Small intestine (tissue), 7 donors: ENCODE measurements at regions not wholly inside any gene's neighbourhood (a gene's known extent, or its start where the extent isn't known, plus 50 kb on each side); places are given as distances from the start of the nearest gene placed in this dataset.
"Not testable (repeated sequence)": the region's sequence is repeated elsewhere in the genome, so short reads cannot be mapped to it uniquely, and the experiment has no call there.

ENCODE experiments used
- DNase-seq, 2 donors: peaks; one replicate each; pipeline versions ENCODE4 v3.0.0 to v3.0.0-alpha.2; 2013
- FAIRE-seq: peaks from 2 replicates; lab custom pipeline; 2012; peaks lifted over from hg19 to GRCh38; lab: Jason Lieb, UNC
- H3K27ac ChIP-seq, 3 donors: one replicate each; pipeline ENCODE4 v1.5.1; 2013; ENCODE audit warnings: low read length in 2 of 3, mild to moderate bottlenecking in 2 of 3, control low read depth in 1 of 3, inconsistent platforms in 1 of 3, low read depth in 1 of 3, moderate library complexity in 1 of 3
- H3K27me3 ChIP-seq, 3 donors: one replicate each; pipeline ENCODE4 v1.6.1; 2013; ENCODE audit warnings: low read length in 3 of 3, inconsistent platforms in 1 of 3; ENCODE audit not compliant: control insufficient read depth in 3 of 3, insufficient read depth in 3 of 3
- H3K36me3 ChIP-seq, 3 donors: one replicate each; pipeline ENCODE4 v1.6.1; 2013; ENCODE audit warnings: low read length in 3 of 3, inconsistent platforms in 1 of 3, low read depth in 1 of 3, mild to moderate bottlenecking in 1 of 3, moderate library complexity in 1 of 3; ENCODE audit not compliant: control insufficient read depth in 3 of 3, insufficient read depth in 2 of 3
- H3K4me1 ChIP-seq, 3 donors: one replicate each; pipeline ENCODE4 v1.6.1; 2013; ENCODE audit warnings: low read length in 2 of 3, inconsistent platforms in 1 of 3, low read depth in 1 of 3, mild to moderate bottlenecking in 1 of 3, moderate library complexity in 1 of 3; ENCODE audit not compliant: control insufficient read depth in 3 of 3, insufficient read depth in 2 of 3
- H3K4me3 ChIP-seq, 3 donors: one replicate each; pipeline ENCODE4 v1.5.1; 2013; ENCODE audit warnings: low read length in 3 of 3, control low read depth in 1 of 3, inconsistent platforms in 1 of 3, low read depth in 1 of 3, mild to moderate bottlenecking in 1 of 3, moderate library complexity in 1 of 3
- H3K9me3 ChIP-seq, 2 donors: one replicate each; pipeline ENCODE4 v1.6.1; 2013; ENCODE audit warnings: low read depth in 1 of 2, low read length in 1 of 2; ENCODE audit not compliant: control insufficient read depth in 2 of 2, insufficient read depth in 1 of 2
- WGBS, 3 donors: extraction: QIAGEN DNeasy Blood & Tissue Kit; methylation state at CpG; one replicate each; pipeline ENCODE4 v1.1.7; 2013; 5-methylcytosine and 5-hydroxymethylcytosine counted together
- donor health status: healthy with polysubstance abuse.
- donor health status: control.
- donor health status: control.
- donor health status: Bipolar disorder and iron deficiency.
- donor health status: healthy.

DNA sequence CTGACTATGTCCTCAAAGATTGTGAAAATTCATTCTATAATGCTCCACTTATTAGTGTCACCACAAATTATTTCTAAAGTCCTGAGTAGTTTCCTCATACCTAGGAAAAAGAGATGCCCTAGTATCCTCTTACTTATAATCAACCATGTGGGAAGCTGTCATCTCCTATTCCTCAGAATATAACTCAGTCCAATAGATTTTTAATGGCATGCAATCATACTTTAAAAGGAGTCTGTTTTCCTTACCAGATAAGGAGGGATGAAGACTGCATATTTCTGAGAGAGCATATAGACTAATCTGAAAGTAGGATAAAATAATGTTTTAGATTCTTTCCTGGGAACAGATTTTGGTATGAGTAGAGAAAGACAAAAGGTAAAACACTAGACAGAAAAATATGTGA, 727.7 kb upstream of the GRM3 start:
- Histone ChIP-seq H3K27ac (no peak overlapping the region), H3K36me3 (no peaks in the 10 kb centered on the region), H3K27me3 (no peaks in the 10 kb centered on the region), H3K4me1 (no peaks in the 10 kb centered on the region), H3K4me3 (no peak overlapping the region), H3K9me3 (no peaks in the 10 kb centered on the region)
- DNase-seq = no peak
- FAIRE-seq = no peak

DNA sequence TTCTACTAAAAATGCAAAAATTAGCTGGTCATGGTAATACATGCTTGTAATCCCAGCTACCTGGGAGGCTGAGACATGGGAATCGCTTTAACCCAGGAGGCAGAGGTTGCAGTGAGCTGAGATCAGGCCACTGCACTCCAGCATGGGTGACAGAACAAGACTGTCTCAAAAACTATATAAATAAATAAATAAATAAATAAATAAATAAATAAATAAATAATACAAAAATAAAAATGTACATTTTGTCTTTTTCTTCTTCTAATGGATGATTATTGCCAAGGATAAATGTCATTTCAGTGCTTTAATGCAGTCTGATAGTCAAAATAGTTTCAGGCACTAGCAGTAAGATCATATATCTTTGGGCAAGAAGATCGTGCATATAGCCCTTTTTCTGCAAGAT, 727.6 kb upstream of the SEMA3D start:
- H3K27ac ChIP-seq = no peak overlapping the region
- no peaks in the 10 kb centered on the region for H3K36me3 ChIP-seq
- FAIRE-seq = no peak
- H3K4me1 ChIP-seq = no peaks in the 10 kb centered on the region
- DNase-seq = no peak
- H3K27me3 ChIP-seq = no peaks in the 10 kb centered on the region
- H3K4me3 ChIP-seq = no peak overlapping the region
- 77 to 83% (median 78%) methylated on average over 2 of the region's 2 CpGs for WGBS, 3 donors
- no peaks in the 10 kb centered on the region for H3K9me3 ChIP-seq

DNA sequence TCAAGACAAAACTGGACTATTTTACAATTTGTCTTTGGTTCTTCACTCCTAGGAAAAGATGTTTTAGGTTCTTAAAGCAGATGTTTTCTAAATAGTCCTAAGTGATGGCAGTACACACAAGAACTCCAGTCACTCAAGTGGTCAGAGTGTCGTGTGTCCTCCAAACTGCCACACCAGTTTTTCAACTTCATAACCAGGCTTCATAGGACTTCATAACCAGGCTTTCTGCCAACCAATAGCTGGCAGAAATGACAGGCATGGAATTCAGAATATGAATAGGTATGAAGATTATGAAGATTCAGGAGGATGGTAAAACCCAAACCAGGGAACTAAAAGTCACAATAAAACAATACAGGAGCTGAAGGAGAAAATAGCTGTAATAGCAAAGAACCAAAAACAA, 721.2 kb upstream of the SEMA3D start:
- WGBS, 3 donors = 67 to 77% (median 75%) methylated on average over 1 of the region's 1 CpG
- FAIRE-seq = no peak
- no peaks in the 10 kb centered on the region for H3K27me3 ChIP-seq

DNA sequence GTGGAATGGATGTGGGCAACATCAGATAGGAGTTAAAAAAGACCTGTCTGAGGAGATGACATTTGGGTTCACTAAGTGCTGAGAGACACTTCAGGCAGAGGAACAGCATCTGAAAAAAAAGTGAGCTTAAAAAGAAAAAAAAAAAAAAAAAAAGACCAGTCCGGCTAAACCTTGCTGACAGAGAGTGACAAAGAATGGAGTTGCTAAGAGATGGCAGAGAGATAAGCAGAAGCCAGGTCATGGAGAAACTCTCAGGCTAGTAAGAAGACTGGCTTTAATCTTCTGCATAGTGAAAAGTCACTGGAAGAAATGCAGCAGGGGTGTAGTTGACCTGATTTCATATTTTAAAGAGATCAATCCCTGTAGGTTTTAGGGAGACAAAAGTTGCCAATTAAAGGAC, 711.1 kb upstream of the SEMA3D start:
- Histone ChIP-seq H3K27ac (no peak overlapping the region), H3K36me3 (no peaks in the 10 kb centered on the region), H3K9me3 (no peaks in the 10 kb centered on the region), H3K27me3 (no peaks in the 10 kb centered on the region), H3K4me3 (no peak overlapping the region), H3K4me1 (no peaks in the 10 kb centered on the region)
- no peak for DNase-seq
- FAIRE-seq = no peak
- 18 to 39% (median 38%) methylated on average over 1 of the region's 1 CpG for WGBS, 3 donors

More for the DNA sequence above, 721.2 kb upstream of the SEMA3D start:
- no peaks in the 10 kb centered on the region for H3K36me3 ChIP-seq
- H3K27ac ChIP-seq = no peak overlapping the region
- no peak for DNase-seq
- no peak overlapping the region for H3K4me3 ChIP-seq
- H3K4me1 ChIP-seq = no peaks in the 10 kb centered on the region
- no peaks in the 10 kb centered on the region for H3K9me3 ChIP-seq

DNA sequence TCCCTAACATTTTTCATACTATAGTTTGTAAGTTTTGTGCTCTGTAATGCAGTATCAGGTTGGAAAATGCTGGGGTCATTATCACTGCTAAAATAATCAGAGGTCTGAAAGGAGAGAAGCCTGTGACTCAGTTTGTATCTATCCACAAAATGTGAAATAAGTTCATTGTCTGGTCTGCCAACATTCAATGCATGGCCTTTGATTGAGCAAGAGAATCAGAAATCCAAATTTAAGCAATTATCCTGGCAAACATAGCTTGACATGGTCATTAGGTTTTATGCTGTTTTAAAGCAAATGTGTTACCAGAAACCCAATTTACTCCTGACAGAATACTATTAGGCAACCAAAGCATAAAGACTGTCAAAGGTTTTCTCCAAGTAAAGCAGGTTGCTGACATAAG, 709.7 kb upstream of the SEMA3D start:
- no peaks in the 10 kb centered on the region for H3K27me3 ChIP-seq
- FAIRE-seq = no peak
- no peaks in the 10 kb centered on the region for H3K4me1 ChIP-seq

DNA sequence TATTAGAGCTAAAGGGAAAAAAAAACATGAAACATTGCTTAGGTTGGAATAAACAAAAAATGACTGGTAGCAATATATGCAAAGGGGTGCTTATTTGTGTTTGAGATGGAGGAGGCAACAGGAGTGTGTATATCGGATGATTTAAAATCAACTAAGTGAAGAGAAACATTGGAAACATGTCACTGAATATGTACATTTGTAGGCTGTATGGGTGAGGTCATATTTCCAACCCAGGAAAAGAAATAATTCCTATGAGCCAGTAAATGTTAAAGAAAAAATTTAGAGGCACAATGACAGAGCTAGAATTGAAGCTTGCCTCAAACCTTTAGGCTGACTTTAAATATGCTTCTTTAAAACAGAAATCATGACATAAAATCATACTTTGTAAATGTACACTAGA, 709.0 kb upstream of the SEMA3D start:
- Histone ChIP-seq H3K27ac (no peak overlapping the region), H3K27me3 (no peaks in the 10 kb centered on the region), H3K36me3 (no peaks in the 10 kb centered on the region), H3K9me3 (no peaks in the 10 kb centered on the region), H3K4me1 (no peaks in the 10 kb centered on the region), H3K4me3 (no peak overlapping the region)
- DNase-seq (no peak), FAIRE-seq (no peak)
- WGBS, 3 donors = 83 to 98% (median 83%) methylated on average over 1 of the region's 1 CpG

More for the DNA sequence above, 709.7 kb upstream of the SEMA3D start:
- no peak for DNase-seq
- Histone ChIP-seq H3K4me3 (no peak overlapping the region), H3K36me3 (no peaks in the 10 kb centered on the region), H3K9me3 (no peaks in the 10 kb centered on the region), H3K27ac (no peak overlapping the region)

DNA sequence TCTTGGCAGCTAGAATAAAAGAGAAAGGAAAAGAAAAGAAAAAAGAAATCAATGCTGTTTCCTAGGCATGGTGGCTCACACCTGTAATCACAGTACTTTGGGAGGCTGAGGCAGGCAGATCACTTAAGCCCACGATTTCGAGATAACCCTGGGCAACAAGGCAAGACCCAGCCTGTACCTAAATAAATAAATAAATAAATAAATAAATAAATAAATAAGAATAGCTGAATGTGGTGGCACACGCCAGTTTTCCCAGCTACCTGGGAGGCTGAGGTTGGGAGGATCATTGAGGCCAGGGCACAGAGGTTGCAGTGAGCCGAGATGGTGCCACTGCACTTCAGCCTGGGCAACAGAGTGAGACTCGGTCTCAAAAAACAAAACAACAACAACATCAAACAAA, 705.0 kb upstream of the SEMA3D start:
- not testable (repeated sequence) for H3K36me3 ChIP-seq, FAIRE-seq, H3K4me1 ChIP-seq, H3K27me3 ChIP-seq, H3K27ac ChIP-seq, DNase-seq, H3K4me3 ChIP-seq, H3K9me3 ChIP-seq
- 66 to 83% (median 75%) methylated on average over 5 of the region's 5 CpGs for WGBS, 3 donors

DNA sequence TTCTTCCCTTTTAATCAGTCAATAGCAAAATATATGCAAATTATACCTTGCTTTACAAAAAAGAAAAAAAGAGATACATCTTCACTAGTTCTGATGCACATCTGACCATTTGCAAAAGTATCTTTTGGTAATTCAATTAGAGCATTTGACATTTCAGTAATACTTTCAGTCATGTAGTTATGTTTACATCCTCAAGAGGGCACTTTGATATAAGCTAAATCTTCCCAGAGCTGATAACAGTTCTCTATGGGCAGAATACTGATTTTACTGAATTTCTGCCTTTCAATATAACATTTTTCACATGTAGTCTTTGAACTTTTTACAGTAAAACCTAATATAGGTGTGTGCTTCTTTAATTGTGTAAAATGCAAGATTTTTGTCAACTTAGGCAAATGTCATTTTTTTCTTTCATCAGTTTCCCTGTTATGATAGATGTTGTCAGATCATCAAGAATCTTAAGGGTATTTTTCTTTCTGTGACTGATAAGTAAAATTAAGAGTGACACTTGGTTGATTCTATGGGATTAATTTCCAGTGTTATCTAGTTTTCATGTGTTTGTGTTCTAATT, 703.5 kb upstream of the SEMA3D start:
- H3K36me3 ChIP-seq = no peaks in the 10 kb centered on the region
- FAIRE-seq = no peak
- no peak overlapping the region for H3K27ac ChIP-seq
- peak; percentile 6 for DNase-seq
- H3K4me3 ChIP-seq = no peak overlapping the region
- H3K4me1 ChIP-seq = no peaks in the 10 kb centered on the region
- H3K27me3 ChIP-seq = no peaks in the 10 kb centered on the region
- no peaks in the 10 kb centered on the region for H3K9me3 ChIP-seq

DNA sequence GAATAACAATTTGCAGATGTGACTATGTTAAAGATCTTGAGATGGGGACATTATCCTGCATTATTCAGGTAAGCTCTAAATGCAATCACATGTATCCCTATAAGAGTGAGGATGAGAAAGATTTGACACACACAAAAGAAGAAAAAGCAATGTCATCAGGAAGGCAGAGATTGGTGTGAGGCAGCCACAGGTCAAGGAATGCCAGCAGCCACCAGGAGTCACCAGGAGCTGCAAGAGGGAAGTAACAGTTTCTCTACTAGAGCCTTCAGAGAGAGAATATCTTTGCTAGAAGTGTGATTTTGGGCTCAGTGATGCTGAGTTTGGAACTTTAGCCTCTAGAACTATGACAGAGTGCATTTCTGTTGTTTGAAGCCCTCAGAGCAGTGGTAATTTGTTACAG, 700.3 kb upstream of the SEMA3D start:
- Histone ChIP-seq H3K4me3 (no peak overlapping the region), H3K36me3 (no peaks in the 10 kb centered on the region), H3K4me1 (no peaks in the 10 kb centered on the region), H3K27me3 (no peaks in the 10 kb centered on the region), H3K27ac (no peak overlapping the region), H3K9me3 (no peaks in the 10 kb centered on the region)
- DNase-seq (no peak), FAIRE-seq (no peak)
